ENCODE measurements at regions not wholly inside any gene's neighbourhood (a gene's known extent, or its start where the extent isn't known, plus 50 kb on each side); places are given as distances from the start of the nearest gene placed in this dataset.

DNA sequence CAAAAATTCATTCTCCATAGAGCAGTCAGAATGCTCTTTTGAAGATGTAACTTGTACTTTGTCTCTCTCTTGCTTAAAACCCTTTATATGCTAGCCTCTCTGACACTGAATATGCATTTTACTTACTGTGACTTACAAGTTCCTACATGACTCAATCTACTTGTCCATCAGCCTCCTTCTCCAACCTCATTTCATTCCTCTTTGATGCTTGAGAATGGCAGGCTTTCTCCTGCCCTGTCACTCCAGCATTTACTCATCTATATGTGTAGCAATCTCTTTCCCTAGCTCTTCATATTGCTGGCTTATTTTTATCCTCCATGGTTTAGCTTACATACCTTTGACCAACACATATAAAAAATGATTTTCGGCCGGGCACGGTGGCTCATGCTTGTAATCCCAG lies 561.9 kb downstream of the CCER1 start:
- DNase-seq: no peak

- no peak for DNase-seq
Measured at GRCh38 chr12:90390947-90391346, 564.0 kb downstream of the CCER1 start.

DNA sequence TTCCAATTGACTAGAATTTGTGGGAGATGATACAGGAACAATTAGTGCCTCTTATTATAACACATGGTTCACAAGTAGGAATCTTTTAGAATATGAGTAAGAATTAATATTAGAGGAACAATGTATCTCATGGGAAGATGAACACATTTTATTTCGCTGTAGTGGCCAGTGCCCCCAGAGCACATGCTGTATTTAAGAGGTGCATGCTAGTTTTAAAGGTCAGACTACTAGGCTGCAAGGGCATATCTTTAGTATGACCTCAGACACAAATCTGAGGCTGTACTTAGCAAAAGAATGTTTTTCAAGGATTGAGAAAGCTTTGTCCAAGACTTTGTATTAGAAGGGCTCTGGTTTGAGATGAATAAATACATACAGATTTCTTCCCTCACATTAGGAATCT lies 586.9 kb downstream of the CCER1 start:
- DNase-seq: no peak

GRCh38 chr12:90366286-90366685 lies 588.7 kb downstream of the CCER1 start:
- no peak for DNase-seq

DNA sequence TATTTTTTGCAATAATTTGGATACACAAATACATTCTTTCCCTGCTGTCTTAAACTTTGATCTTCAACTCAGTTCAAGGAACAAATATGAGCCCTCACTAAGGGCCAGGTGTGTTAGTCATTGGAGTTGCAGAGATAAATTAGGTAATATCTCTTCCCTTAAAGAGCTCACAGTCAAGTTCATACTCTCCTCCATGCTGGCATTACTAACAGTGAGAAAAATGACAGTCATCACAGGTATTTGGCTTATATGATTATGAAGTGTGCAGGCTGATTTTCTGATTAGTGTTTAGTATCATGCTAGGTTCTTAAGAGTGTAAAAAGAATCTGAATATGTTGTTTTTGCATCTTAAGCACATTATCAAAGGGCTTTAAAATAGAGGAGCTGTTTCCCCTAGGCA lies 594.7 kb downstream of the CCER1 start:
- no peak for DNase-seq

- DNase-seq: no peak
Measured at GRCh38 chr12:90355711-90356355, 599.1 kb downstream of the CCER1 start.

GRCh38 chr12:90343966-90344365 lies 611.0 kb downstream of the CCER1 start:
- DNase-seq: no peak

- DNase-seq: no peak
Measured at GRCh38 chr12:90342081-90342480, 612.9 kb downstream of the CCER1 start.

GRCh38 chr12:90339837-90340236 lies 615.1 kb downstream of the CCER1 start:
- DNase-seq: no peak

DNA sequence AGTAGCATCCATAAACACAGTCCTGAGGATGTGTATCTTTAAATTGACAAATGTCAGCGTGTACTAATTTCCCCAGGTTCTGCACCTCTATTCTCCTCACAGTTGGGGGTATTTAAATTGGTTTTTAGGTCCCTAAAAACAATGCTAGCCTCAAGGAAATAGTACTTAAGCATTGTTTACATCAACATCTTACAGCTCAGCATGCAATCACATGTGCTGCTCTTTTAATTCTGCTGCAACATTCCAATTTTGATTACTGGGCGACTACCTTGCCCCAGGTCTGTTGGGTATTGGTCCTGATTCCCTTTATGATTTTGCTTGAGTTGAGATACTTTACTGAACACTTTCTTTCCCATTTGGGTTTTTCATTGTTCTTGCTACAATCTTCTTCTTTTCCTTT lies 616.6 kb downstream of the CCER1 start:
- DNase-seq: no peak

DNA sequence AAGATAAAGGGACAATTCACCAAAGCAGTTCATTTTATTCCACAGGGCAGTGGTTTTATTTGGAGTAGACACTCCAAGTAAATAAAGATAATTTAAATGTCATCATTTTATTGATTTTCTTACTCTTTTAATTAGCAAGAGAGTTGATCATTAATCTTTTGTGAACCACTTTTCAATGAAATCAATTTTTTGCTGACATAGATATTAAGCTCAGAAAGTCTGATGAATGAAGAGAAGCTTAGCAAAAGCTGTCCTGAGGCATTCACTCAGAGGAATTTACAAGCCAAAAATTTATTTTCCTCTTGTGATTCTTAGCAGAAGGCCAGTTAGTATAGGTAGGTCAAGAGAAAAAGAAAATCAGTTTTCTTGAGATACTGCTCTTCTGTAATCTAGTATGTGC lies 618.0 kb downstream of the CCER1 start:
- no peak for DNase-seq

GRCh38 chr12:90335566-90335965 lies 619.4 kb downstream of the CCER1 start:
- no peak for DNase-seq

- no peak for DNase-seq
Measured at GRCh38 chr12:90333939-90334338, 621.0 kb downstream of the CCER1 start.

DNA sequence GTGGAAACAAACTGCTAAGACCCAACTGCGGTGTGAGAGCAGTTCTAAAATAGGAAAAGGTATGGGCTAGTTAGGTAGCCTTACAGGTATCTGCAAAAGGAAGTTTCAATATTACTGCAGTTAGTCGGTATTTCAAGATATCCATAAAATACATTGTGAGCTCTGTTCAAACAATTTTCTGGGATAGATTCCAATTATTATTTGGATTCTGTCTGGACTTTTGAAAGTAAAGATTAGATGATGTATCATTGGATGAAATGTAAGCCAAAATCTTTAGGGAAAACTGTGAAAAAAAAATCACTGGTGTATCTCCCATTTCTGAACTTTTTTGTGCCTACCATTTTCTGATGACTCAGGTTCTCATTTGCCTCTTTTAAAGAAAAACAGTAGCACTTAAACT lies 621.6 kb downstream of the CCER1 start:
- DNase-seq: no peak

DNA sequence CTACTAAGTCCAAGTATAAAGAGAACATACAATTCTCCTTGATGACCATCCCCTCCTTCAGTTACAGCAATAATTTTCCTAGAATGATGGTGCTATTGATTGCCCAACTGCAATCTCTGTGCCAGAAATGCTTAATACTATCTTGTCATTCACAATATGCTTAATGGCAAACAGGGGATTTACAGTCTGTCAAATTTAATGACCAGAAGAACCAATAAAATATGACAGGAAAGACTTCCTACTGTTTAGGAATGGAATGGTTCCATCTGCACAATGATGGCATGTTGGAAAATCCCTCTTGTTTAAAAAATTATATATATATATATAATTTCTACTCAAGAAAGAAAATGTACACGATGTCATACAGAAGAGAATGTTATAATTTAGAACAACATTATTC lies 623.2 kb downstream of the CCER1 start:
- DNase-seq: no peak

DNA sequence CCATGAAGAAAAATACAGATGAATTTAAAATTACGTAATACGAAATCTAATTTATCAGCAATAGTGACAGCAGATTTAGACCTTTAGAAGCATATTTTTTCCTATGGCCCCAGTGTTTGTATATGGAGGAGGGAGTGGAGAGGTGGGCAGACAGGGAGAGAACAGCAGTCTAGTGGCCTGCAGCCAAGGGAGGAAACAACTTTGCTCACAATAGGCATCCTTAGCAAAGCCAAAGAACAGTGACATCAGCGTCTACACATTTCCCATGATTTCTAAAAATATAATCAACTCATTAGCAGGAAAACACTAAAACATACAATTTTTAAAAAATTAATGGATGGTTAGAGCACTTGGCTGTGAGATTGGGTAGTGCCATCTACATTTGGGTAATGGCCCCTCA lies 622.6 kb upstream of the ATP2B1 start:
- no peak for DNase-seq

- no peak for DNase-seq
Measured at GRCh38 chr12:90327793-90328743, 619.4 kb upstream of the ATP2B1 start.

DNA sequence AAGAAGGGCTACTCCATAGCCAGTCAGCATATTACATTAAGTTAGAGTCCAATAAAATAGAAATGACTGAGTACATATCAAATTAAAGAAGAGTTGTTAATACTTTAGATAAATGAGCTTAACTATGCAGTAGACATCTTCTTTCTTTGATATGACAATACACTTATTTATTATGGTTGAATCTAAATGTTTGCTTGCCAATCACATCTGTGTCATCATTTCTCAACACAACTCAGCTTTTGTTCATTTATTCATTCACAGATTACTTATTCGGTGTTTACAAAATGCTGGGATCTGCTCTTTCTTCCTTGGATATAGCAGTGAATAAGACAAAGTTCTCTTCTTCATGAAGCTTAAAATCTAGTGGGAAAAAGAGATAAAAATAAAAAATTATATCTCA lies 614.6 kb upstream of the ATP2B1 start:
- DNase-seq: no peak

GRCh38 chr12:90322006-90322405 lies 613.4 kb upstream of the ATP2B1 start:
- DNase-seq: no peak

DNA sequence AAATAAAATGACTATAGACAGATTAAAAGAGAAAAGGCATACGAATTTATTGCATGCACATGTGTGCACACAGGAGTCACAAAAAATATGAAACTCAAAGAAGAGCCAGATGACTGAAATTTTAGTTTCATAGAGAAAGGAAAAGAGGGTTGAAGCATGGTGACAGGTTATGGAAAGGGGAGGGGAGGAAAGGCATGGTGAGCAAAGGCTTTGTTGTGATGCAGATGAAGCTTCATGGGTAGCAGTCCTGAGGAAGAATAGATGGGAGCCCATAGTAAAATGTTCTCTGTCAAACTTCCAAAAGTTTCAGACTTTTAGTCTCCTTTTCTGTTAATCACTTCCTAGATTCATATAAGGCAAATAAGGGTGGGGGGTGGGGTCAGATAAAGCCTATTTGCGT lies 612.7 kb upstream of the ATP2B1 start:
- DNase-seq: no peak

DNA sequence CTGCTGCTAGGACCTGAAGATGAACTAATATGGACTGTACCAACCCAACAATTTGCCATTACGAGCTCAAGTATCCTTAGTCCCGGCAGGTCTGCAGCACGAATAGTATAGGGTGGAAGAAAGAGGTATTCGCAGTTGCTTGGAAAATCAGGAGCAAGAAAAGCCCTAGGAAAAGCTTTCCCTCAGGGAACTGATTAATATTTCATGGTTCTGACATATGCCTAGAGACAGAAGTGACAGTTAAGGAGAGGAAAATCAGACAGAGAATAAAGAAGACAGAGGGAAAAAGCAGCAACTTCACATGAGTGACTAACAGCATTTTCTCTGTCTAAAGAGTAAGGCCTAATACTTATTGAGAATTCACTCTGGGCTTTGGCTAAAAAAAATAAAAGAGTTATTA lies 602.9 kb upstream of the ATP2B1 start:
- no peak for DNase-seq

GRCh38 chr12:90305379-90305778 lies 596.7 kb upstream of the ATP2B1 start:
- DNase-seq: no peak

DNA sequence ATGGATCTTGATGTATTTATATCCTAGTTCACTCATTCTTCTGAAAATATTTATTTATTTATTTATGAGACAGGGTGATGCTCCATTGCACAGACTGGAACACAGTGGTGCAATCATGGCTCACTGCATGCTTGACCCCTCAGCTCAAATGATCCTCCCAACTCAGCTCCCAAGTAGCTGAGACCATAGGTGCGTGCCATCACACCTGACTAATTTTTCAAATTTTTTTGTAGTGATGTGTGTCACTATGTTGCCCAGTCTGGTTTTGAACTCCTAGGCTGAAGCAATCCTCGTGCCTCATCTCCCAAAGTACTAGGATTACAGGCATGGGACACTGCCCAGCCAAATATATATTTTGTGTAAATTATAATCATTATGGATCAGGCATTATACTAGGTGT lies 595.6 kb upstream of the ATP2B1 start:
- no peak for DNase-seq

GRCh38 chr12:90303771-90304170 lies 595.1 kb upstream of the ATP2B1 start:
- no peak for DNase-seq
